OCI-LY3 (cell line): ENCODE measurements at regions not wholly inside any gene's neighbourhood (a gene's known extent, or its start where the extent isn't known, plus 50 kb on each side); places are given as distances from the start of the nearest gene placed in this dataset.

Experiments used
- H2AFZ ChIP-seq: fragments of 200-600, 300-600 bp; shearing (Covaris generic); 2 replicates; pipeline ENCODE4 v1.6.0; 2014; ENCODE audit warnings: antibody characterized with exemption, low read depth, low read length
- H3K27ac ChIP-seq: fragments of 200-600, 300-600 bp; sonication (generic); 2 replicates; pipeline ENCODE4 v1.5.1; 2014; ENCODE audit warnings: mild to moderate bottlenecking, low read length, moderate library complexity, mixed read lengths
- H3K27me3 ChIP-seq: fragments of 200-600, 300-600 bp; sonication (generic); 2 replicates; pipeline ENCODE4 v1.6.1; 2014; ENCODE audit warnings: low read depth, low read length, mixed read lengths
- H3K36me3 ChIP-seq: fragments of 200-600, 300-600 bp; sonication (generic); replicated peaks from 2 replicates; pipeline ENCODE3; 2014; ENCODE audit warnings: low read depth, low read length, mixed read lengths
- H3K4me1 ChIP-seq: fragments of 300-600, 200-600 bp; sonication (generic); 2 replicates; pipeline ENCODE4 v1.6.1; 2014; ENCODE audit warnings: low read length, mixed read lengths
- H3K4me2 ChIP-seq: fragments of 200-600, 300-600 bp; sonication (generic); 2 replicates; pipeline ENCODE4 v1.6.1; 2014; ENCODE audit warnings: low read length, mixed read lengths
- H3K4me3 ChIP-seq: fragments of 300-600, 200-600 bp; sonication (generic); 2 replicates; pipeline ENCODE4 v1.5.1; 2014; ENCODE audit warnings: antibody characterized with exemption, mild to moderate bottlenecking, low read length, moderate library complexity
- H3K79me2 ChIP-seq: fragments of 300-600, 200-600 bp; shearing (Covaris generic); 2 replicates; pipeline ENCODE4 v1.6.1; 2014; ENCODE audit warnings: mild to moderate bottlenecking, low read length, mixed read lengths
- H3K9ac ChIP-seq: fragments of 300-600, 200-600 bp; shearing (Covaris generic); 2 replicates; pipeline ENCODE4 v1.6.0; 2014; ENCODE audit warnings: mild to moderate bottlenecking, low read length, moderate library complexity
- H3K9me3 ChIP-seq: fragments of 200-600, 300-600 bp; shearing (Covaris generic); 2 replicates; pipeline ENCODE4 v1.6.1; 2014; ENCODE audit warnings: low read length, mixed read lengths; ENCODE audit not compliant: insufficient read depth
- H4K20me1 ChIP-seq: fragments of 200-600, 300-600 bp; sonication (generic); 2 replicates; pipeline ENCODE4 v1.6.1; 2016; ENCODE audit warnings: low read length, mixed read lengths; ENCODE audit not compliant: insufficient read depth
- EZH2phosphoT487 ChIP-seq: fragments of 200-600 bp; shearing (Covaris generic); IDR thresholded peaks from 2 replicates; pipeline ENCODE4 v1.6.1; 2018; ENCODE audit warnings: antibody characterized with exemption, mixed run types, low read depth
- TF ChIP-seq, protein P1 (sequence below): fragments of 200-600, 300-600 bp; sonication (generic); IDR thresholded peaks from 2 replicates; pipeline ENCODE4 v1.5.1; 2014; ENCODE audit warnings: antibody characterized with exemption, low read length, low read depth

GRCh38 chr3:124229836-124230235 is 237.9 kb upstream of the ROPN1 start:
- Histone ChIP-seq H3K79me2 (no peaks in the 10 kb centered on the region), H3K36me3 (no peaks in the 10 kb centered on the region), H3K27me3 (peaks cover 49% of the 10 kb centered on the region), H3K4me3 (no peak overlapping the region), H3K4me1 (no peaks in the 10 kb centered on the region), H3K27ac (no peak overlapping the region), H3K9me3 (no peaks in the 10 kb centered on the region), H4K20me1 (no peaks in the 10 kb centered on the region), H3K9ac (no peak overlapping the region), H3K4me2 (no peak overlapping the region), H2AFZ (no peak overlapping the region)
- no peak for TF ChIP-seq EZH2phosphoT487
- TF ChIP-seq, protein P1, sequence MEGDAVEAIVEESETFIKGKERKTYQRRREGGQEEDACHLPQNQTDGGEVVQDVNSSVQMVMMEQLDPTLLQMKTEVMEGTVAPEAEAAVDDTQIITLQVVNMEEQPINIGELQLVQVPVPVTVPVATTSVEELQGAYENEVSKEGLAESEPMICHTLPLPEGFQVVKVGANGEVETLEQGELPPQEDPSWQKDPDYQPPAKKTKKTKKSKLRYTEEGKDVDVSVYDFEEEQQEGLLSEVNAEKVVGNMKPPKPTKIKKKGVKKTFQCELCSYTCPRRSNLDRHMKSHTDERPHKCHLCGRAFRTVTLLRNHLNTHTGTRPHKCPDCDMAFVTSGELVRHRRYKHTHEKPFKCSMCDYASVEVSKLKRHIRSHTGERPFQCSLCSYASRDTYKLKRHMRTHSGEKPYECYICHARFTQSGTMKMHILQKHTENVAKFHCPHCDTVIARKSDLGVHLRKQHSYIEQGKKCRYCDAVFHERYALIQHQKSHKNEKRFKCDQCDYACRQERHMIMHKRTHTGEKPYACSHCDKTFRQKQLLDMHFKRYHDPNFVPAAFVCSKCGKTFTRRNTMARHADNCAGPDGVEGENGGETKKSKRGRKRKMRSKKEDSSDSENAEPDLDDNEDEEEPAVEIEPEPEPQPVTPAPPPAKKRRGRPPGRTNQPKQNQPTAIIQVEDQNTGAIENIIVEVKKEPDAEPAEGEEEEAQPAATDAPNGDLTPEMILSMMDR: no peak

- Histone ChIP-seq H2AFZ (no peak overlapping the region), H4K20me1 (no peaks in the 10 kb centered on the region), H3K79me2 (no peaks in the 10 kb centered on the region), H3K4me2 (no peak overlapping the region), H3K4me1 (no peaks in the 10 kb centered on the region), H3K9ac (no peak overlapping the region), H3K4me3 (no peak overlapping the region), H3K9me3 (no peaks in the 10 kb centered on the region), H3K27ac (no peak overlapping the region), H3K36me3 (no peaks in the 10 kb centered on the region), H3K27me3 (peaks cover 45% of the 10 kb centered on the region)
- TF ChIP-seq, protein P1: no peak
- no peak for TF ChIP-seq EZH2phosphoT487
Observed at GRCh38 chr3:124230432-124230831, 238.5 kb upstream of the ROPN1 start.

GRCh38 chr3:124230998-124231397 is 239.1 kb upstream of the ROPN1 start:
- H3K9ac ChIP-seq: no peak overlapping the region
- H3K4me2 ChIP-seq: no peak overlapping the region
- H3K4me1 ChIP-seq: no peaks in the 10 kb centered on the region
- H4K20me1 ChIP-seq: no peaks in the 10 kb centered on the region
- H2AFZ ChIP-seq: no peak overlapping the region
- H3K36me3 ChIP-seq: no peaks in the 10 kb centered on the region
- no peak overlapping the region for H3K27ac ChIP-seq
- no peaks in the 10 kb centered on the region for H3K79me2 ChIP-seq
- H3K4me3 ChIP-seq: no peak overlapping the region
- H3K27me3 ChIP-seq: peaks cover 46% of the 10 kb centered on the region
- H3K9me3 ChIP-seq: no peaks in the 10 kb centered on the region
- TF ChIP-seq, protein P1: no peak
- no peak for TF ChIP-seq EZH2phosphoT487

DNA sequence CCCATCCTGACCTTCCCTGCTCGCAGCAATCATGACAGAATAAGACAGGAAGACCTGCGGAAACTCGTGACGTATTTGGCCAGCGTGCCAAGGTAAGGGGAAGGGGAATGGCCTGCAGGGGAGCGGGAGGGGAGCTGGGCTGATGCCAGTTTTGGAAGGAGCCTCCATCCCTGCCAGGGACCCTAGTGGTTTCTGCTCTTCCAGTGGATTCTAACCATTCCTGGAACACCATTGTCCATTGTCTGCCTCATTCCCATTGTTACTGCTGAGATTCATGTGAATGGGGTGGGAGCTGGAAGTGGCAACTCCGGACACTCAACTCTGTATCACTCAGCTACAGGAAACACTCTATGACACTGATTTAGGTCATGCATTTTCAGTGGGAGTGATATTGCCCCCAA is 242.9 kb upstream of the ROPN1 start:
- Histone ChIP-seq H3K4me3 (no peak overlapping the region), H3K79me2 (no peaks in the 10 kb centered on the region), H4K20me1 (no peaks in the 10 kb centered on the region), H3K27me3 (peaks cover 40% of the 10 kb centered on the region), H3K9me3 (no peaks in the 10 kb centered on the region), H3K36me3 (no peaks in the 10 kb centered on the region), H3K4me1 (no peaks in the 10 kb centered on the region), H3K4me2 (no peak overlapping the region), H2AFZ (no peak overlapping the region), H3K9ac (no peak overlapping the region), H3K27ac (no peak overlapping the region)
- TF ChIP-seq EZH2phosphoT487: no peak

DNA sequence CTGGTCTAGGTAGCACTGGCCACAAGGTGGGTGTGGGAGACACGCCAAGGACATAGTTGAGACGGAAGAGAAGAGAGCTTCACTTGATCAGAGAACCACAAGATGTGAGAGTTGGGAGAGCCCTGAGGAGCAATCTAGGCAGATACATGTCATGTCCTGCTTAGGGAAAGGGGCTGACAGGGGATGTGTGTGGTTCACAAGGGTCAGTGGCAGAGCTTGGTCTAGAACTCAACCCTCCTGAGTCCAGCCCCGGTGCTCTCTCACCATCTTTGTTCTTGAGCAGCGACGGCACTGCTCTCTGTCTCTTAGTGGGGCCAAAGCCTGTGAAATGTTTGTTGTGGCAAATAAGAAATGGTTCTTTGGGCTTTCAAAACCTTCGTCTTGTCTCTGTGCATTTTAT is 243.5 kb upstream of the ROPN1 start:
- H4K20me1 ChIP-seq: no peaks in the 10 kb centered on the region
- H3K4me3 ChIP-seq: no peak overlapping the region
- no peaks in the 10 kb centered on the region for H3K79me2 ChIP-seq
- H3K9me3 ChIP-seq: no peaks in the 10 kb centered on the region
- H3K36me3 ChIP-seq: no peaks in the 10 kb centered on the region
- H2AFZ ChIP-seq: no peak overlapping the region
- no peaks in the 10 kb centered on the region for H3K4me1 ChIP-seq
- H3K27me3 ChIP-seq: peaks cover 34% of the 10 kb centered on the region
- H3K27ac ChIP-seq: no peak overlapping the region
- no peak overlapping the region for H3K9ac ChIP-seq
- TF ChIP-seq, protein P1: no peak
- no peak for TF ChIP-seq EZH2phosphoT487
- H3K4me2 ChIP-seq: no peak overlapping the region
